GM21717 (cell line): ENCODE measurements at regions not wholly inside any gene's neighbourhood (a gene's known extent, or its start where the extent isn't known, plus 50 kb on each side); places are given as distances from the start of the nearest gene placed in this dataset.
"Not testable (repeated sequence)": the region's sequence is repeated elsewhere in the genome, so short reads cannot be mapped to it uniquely, and the experiment has no call there.

Experiments used
- ATAC-seq: cut with Tn5 transposase; IDR thresholded peaks from one replicate; pipeline ENCODE4 v1.9.1; 2021; ENCODE audit warnings: mild to moderate bottlenecking, moderate library complexity; ENCODE audit not compliant: unreplicated experiment

DNA sequence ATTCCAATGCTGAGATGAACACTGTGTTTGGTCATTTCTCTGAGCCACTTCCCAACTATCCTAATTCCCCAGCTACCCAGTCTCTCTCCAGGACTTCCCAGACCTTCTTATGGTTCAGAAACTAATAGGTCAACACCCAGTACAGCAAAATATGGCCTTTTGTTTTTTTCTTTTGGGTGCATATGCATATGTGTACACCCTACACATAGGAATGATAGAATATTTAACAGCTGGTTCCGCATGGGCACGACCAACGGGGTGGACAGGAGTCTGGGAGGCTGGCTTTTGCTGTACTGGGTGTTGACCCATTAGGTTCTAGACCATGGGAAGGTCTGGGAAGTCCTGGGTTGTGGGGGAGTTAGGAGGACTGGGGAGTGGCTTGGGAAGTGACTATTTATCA lies 143.9 kb downstream of the MRPS6 start:
- no peak for ATAC-seq

GRCh38 chr21:34219334-34220060 lies 144.3 kb upstream of the KCNE2 start:
- ATAC-seq, result no peak

GRCh38 chr21:34220556-34221195 lies 143.1 kb upstream of the KCNE2 start:
- no peak for ATAC-seq

DNA sequence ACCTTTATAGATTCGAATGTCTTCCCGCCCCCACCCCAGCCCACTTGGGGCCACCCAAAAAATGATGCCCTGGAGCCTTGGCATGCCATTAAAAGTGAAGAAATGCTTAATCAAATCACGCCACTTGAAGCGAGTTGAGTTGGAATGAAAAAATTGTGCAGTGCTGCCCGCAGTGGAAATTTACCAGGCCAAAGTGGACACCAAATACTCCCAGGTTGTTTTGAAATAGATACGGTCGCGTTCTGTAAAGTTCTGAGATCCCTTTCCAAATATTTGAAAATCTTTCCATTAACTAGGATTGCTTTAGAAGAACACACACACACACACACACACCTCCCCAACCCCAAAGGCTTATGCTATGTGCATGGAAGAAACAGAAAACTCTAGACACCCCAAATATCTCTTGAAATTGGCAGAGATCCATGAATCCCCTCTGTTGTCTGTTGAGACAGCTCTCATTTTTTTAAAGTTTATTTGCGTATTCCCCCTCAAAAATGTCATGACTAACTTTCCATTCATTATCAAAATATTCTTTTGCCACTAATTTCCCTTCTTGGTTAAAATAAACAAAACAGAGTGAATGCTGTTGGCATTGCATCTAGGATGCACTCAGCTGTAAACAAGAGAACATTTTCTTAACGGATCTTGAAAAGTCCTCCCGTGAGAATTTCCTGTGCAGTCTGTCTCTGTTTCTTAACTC lies 142.3 kb upstream of the KCNE2 start:
- no peak for ATAC-seq

DNA sequence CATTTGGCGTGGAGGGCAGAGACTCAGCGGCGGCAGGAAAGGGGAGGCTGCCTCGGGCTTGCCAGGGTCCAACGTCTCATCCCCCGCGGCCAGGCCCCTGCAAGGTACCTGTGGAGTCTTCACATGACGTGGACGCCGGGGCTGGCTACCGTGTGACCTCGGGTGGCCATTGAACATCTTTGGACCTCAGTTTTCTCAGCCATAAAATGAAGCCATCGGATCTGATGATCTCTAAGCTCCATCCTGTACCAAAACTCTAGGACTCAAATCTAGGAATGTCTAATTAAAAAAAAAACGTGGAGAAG lies 141.8 kb upstream of the KCNE2 start:
- ATAC-seq, result no peak

- ATAC-seq, result no peak
Measured at GRCh38 chr21:34223376-34223775, 140.4 kb upstream of the KCNE2 start.

GRCh38 chr21:34227386-34227852 lies 136.4 kb upstream of the KCNE2 start:
- ATAC-seq, result no peak

DNA sequence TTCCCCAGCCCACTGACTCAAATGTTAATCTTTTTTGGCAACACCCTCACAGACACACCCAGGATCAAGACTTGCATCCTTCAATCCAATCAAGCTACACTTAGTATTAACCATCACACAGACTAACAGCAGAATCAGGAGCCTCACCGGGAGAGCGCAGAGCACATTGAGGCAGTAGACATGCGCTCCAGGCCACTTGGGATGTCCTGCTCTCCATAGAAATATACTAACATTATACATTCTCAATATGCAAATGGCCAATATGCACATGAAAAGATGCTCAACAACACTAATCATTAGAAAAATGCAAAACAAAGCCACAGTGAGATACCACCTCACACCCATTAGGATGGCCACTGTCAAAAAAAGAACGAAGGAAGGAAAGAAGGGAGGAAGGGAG lies 135.0 kb upstream of the KCNE2 start:
- ATAC-seq, result no peak

GRCh38 chr21:34229353-34229752 lies 134.5 kb upstream of the KCNE2 start:
- ATAC-seq, result no peak

DNA sequence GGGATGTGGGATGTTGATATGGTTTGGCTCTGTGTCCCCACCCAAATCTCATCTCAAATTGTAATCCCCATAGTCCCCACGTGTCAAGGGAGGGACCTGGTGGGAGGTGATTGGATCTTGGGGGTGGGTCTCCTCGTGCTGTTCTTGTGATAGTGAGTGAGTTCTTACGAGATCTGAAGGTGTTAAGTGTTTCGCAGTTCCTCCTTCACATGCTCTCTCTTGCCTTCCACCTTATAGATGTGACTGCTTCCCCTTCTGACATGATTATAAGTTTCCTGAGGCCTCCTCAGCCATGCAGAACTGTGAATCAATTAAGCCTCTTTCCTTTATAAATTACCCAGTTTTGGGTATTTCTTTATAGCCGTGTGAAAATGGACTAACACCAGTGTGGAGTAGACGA lies 130.1 kb upstream of the KCNE2 start:
- not testable (repeated sequence) for ATAC-seq

DNA sequence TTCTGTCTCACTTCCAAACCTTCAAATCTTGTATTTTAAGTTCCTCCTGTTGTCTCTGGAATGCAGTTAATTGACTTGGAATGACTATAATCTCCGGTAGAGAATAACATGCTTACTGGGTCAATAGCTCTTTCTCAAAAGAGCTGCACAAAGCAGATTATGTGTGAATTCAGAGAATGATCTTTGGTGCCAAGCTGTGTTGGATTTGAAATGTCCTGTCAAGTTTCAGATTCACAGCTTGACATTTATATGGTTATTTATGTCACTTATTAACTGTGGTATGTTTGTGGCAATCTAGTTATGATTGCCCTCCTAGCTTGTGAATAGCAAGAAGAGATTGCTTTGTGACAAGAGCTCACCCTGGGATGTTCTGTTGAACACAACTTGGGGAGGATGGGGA lies 128.3 kb upstream of the KCNE2 start:
- no peak for ATAC-seq

GRCh38 chr21:34242973-34243372 lies 120.8 kb upstream of the KCNE2 start:
- no peak for ATAC-seq

GRCh38 chr21:34243562-34243961 lies 120.2 kb upstream of the KCNE2 start:
- ATAC-seq, result no peak

- ATAC-seq, result no peak
Measured at GRCh38 chr21:34252751-34253150, 111.1 kb upstream of the KCNE2 start.

GRCh38 chr21:34255073-34255472 lies 108.7 kb upstream of the KCNE2 start:
- no peak for ATAC-seq

DNA sequence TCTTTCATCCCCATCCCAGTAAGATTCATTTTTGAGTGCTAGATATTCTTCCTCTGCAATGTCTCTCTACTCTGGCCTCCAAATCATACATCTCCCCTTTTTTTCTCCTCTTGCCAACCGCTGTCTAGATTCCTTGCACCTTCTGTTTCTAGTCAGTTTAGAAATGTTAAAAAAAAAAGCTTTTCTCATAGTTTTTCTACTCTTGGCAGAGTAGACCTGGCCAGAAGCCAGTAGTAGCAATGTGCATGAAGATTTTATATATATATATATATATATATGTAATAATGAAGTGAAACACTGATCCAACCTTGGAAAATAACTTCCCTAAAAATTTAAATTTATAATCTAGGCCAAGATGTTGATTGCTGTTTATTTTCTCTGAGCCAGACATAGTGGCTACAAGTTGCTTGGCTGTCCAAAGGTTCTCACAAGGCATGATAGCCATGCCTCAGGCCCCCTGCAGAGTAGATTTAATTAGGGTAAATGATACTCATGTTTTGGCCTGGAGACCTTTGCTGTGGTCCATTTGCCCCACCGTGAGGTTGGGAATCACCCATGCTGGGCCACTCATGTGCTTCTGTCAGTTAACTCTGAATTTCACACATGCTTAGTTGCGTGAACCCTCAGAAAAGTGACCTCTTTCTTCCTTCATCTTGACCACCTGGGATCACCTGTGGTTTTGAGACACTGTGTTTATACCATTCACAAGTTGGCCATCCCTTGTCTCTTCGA lies 103.4 kb upstream of the KCNE2 start:
- ATAC-seq, result no peak

- no peak for ATAC-seq
Measured at GRCh38 chr21:34261841-34262468, 101.9 kb upstream of the KCNE2 start.

- ATAC-seq, result no peak
Measured at GRCh38 chr21:34262469-34262845, 101.3 kb upstream of the KCNE2 start.

DNA sequence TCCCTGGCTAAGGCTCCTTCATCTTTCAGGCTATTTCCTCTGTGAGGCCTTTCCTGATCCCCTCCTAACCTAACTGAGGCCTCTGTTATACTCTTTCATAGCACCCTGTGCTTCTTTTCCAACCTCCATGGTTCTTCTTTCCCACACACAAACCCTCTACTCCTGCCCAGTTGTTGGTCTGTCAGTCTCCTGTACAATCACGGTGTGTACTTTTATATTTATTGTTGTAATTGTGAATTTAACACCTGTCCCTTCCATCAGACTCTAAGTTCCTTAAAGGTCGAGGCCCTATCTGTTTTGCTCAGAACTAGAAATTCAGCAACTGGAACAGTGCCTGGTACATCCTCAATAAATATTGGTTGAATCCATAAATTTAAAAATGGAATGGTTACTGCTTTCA lies 100.2 kb upstream of the KCNE2 start:
- no peak for ATAC-seq

GRCh38 chr21:34266351-34266750 lies 97.5 kb upstream of the KCNE2 start:
- no peak for ATAC-seq

DNA sequence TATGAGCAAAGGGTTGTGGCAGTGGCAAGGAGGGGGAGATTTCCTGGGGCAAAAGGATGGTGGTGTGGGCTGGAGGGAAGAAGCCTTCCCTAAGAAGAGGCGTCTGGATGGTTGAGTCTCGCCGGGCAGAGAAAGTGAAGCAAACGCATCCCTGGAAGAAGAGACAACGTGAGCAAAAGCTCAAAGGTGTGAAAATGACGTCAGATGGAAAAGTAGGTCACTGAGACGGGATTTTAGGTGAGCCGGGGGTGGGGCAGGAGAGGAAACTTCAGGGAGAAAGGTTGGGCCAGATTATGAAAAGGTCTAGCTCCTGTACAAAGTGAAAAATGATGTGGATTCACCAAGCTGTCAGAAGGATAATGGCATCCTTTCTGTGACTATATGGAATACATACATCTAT lies 95.3 kb upstream of the KCNE2 start:
- ATAC-seq, result no peak
